HG03457 (cell line): ENCODE measurements at regions not wholly inside any gene's neighbourhood (a gene's known extent, or its start where the extent isn't known, plus 50 kb on each side); places are given as distances from the start of the nearest gene placed in this dataset.

Source experiments
- ATAC-seq: cut with Tn5 transposase; IDR thresholded peaks from one replicate; pipeline ENCODE4 v1.9.1; 2021; ENCODE audit warnings: moderate number of reproducible peaks; ENCODE audit not compliant: unreplicated experiment

DNA sequence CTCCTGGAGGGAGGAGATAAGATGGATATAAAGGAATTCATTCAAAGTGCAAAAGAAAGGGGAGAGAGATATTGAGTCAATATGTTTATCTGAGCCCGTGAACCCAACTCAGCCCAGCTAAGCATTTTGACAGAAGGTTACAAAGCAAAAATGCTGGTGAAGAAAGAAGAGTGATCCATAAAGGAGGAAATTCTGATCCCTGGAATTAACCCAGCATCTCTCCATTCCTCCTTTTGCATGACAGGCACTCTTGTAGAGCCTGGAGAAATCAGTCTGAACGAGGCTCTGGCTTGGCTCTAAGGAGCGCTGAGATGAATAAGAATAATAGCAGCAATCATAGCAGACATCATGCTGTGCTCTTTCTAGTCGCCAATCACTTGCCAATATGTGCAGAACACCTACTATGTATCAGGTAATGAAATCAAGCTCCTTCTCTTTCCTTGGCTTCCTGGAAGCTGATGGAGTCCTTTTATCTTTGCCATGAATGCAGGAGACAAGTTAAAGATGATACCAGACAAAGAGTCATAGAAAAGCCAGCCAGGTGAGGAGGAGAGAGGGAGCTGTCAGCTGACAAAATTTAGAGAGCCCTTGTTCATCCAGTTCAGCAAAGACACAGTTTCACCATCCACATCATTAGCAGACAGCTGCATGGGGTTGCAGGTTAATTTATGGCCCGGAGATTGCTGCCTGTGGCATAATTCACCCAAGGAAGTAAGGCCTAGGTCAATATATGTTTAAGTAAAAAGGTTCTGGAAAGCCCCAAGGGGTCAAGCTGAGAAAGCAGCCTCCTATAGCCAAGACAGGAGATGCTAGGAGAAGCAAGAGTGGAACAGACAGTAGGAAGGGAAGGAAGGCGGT, 476.5 kb upstream of the TBX3 start:
- no peak for ATAC-seq

DNA sequence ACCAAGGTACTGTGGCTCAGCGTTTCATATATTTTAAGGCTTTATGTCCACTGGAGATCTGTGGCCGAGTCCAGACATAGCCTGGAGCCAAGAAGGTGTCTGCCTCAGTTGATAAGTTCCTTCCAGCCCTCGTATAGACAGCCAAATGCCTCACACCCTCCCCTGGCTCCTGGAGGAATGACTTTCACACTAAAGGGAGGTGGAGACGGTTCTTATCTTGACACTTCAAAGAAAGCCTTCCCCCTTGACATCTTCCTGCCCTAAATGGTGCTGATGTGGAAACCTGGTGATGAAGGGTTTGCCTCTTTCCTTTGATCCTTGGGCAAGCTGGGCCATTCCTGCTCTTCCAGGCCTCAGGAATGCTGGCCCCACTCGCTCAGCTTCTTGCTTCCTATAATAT, 474.8 kb upstream of the TBX3 start:
- ATAC-seq: no peak

DNA sequence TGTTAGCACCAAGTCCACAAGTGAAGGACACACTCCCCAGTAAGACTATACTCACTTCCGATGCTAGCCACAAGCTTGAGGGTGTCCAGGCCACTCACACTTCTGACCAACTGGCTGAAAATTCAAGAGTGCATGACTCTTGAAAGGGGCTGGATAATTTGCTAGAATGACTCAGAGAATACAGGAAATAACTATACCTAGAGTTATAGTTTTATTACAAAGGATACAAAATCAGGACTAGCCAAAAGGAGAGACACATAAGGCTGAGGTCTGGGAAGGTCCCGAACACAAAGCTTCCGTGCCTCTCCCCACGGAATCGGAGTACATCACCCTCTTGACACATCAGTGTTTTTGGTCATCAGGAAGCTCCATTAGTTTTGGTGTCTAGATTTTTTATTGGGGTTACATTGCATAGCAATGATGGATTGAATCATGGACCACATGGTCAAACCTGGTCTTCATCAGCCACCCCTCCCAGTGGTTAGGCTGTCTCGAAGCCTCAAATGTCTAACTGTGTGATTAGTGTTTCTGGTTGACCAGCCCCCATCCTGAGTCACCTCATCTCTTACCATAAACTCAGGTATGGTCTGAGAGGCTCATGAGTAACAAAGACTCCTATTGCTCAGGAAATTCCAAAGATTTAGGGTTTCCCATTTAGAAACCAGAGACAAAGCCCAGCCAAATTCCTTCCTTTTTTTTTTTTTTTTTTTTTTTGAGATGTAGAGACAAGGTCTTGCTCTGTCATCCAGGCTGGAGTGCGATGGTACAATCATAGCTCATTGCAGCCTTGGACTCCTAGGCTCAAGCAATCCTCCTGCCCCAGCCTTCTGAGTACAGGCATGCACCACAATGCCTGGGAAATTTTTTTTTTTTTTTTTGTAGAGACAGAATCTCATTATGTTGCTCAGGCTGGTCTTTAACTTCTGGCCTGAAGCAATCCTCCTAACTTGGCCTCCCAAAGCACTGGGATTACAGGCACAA, 472.0 kb upstream of the TBX3 start:
- no peak for ATAC-seq

DNA sequence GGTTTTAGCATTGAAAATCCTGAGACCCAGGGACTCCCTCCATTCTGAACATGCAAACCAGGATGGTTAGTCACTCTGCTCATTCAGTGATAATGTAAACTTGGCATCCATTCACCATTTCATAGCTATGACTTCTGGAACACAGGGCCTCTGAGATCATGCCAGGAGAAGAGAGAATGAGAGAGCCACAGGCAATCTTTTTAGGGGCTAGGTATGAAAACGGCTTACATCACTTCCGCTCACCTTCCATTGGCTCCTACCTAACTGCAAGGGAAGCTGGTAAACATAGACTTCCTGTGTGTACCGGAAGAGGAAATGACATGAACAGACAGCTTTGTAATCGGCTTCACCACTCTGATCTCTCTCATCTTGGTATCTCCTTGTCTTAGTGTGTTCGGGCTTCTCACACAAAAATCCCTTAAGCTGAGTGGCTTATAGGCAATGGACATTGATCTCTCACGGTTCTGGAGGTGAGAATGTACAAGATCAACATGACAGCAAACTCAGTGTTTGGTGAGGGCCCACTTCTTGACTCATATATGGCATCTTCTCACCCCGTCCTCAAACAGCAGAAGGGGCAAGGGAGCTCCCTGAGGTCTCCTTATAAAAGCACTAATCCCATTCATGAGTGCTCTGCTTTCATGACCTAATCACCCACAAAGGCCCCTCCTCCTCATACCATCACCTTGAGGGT, 465.9 kb upstream of the TBX3 start:
- ATAC-seq: no peak

DNA sequence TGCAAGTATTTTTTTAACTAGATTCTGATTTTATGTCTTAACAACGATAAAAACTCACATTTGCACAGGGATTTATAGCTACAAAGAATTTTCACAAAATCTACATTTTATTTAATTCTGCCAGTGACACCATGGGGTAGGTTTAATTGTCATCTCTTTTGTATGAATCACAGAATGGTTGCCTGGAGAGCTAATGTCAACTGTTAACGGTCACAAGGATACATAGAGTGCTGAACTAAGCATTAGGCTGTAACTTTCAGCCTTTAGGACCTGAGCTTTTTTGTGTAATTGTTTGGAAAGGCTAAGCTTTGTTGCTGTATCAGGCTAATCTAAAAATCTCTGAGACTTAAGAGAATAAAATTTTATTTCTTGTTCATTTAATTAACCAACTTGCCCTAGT, 465.3 kb upstream of the TBX3 start:
- no peak for ATAC-seq

DNA sequence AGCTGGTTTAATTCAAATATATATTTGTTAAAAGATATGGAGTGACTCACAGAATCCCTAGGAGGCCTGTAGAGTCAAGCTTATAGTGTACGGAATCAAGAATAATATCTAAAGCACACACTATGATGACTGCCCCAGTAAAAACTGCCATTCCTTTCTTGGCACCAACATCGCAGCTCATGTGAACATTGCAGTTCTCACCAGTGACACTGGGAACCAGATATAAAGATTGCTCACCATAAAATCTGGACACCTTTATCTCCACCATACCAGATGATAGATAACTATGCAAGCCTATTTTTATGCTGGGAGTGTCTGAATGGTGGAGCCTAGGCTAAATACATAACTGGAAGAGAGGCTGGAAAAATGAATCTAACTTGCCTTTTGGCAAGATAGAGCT, 463.9 kb upstream of the TBX3 start:
- ATAC-seq: no peak

DNA sequence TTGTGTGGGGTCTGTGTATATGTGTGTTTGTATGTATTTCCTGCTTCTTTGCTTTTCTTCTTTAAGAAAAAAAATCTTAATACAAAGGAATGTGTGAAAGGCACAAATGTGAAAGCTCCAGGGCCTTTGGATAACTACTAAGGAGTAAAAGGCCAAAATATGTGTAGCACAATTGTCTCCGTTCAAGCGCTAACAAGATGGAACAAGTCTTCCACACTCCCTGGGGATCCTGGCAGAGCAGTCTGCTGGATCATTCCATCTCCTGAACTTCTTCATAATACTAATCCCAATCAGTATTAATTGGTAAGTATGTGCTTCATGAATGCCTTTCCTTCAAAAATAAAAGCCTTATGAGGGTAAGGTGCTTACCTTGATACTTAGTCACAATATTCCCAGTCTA, 462.5 kb upstream of the TBX3 start:
- ATAC-seq: no peak

DNA sequence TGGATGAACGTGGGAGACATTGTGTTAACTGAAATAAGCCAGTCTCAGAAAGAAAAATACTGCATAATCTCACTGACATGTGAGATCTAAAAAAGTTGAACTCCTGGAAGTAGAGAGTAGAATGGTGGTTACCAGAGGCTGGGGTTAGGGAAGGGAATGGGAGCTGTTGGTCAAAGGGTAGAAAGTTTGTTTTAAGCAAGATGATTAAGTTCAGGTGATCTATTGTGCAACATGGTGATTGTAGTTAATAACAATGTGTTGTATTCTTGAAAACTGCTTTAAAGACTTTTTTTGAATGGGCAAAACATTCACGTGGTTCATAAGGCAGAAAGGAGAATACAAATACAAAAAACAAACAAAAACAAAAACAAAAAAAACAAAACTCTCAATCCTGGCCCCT, 460.4 kb upstream of the TBX3 start:
- ATAC-seq: no peak

DNA sequence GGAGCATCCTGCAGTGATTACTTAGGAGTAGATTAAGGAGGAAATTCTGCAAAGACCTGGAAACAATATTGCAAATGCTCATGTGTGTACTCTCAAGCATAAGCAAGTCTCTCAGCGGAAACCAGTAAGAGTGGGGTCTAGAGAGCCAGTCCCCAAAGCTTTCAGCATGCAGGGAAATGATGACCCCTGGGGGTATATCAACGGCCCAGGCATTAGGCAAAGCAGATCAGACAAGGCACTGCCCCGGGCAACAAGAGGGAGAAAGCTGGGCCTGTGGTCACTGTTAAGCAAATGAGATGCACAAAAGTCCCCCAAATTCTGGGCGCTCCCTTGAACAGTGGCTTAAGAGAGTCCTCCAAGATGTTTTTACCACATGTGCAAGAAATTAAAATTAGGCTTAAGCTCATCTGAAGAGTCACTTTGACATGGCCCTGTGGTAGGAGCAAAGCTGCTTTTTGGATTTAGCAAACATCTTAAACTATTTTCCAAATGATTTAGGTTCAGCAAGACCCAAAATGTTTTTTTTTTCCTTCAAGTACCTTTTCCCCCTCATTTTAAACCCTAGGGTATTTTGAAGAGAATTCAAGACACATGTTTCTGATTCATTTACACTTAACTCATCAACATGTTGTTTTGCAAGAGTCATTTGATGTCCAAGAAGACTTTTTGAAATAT, 457.1 kb upstream of the TBX3 start:
- no peak for ATAC-seq

DNA sequence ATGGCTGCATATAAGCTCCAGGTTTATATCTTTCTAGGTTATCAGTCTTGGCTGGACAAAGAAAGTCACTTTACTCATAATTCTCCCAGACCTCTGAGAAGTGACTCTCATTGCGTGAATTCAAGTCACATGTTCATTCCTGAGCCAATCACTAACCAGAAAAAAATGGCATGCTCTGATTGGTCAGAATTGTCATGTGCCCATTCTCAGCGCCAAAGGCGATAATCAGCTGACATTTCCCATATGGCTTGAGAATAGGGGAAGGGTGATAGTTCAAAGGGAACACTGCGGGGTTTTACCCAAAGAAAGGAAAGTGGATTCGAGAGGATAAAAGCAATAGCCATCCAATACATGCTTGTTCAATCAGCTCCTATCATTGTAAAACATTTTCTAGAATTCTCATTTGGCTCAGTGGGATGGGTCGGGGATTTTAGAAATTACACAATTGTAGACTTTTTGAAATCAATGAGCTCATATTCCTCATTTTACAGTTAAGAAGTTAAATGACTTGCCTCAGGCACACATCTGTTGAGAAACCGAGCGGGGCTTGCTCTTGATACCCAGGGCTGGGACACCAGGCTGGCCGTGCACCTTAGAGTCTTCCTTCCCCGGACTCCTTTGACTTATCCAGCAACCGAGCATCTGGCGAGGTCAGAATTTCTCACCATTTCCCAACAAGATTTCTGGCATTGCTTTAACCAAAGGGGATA, 454.0 kb upstream of the TBX3 start:
- no peak for ATAC-seq

DNA sequence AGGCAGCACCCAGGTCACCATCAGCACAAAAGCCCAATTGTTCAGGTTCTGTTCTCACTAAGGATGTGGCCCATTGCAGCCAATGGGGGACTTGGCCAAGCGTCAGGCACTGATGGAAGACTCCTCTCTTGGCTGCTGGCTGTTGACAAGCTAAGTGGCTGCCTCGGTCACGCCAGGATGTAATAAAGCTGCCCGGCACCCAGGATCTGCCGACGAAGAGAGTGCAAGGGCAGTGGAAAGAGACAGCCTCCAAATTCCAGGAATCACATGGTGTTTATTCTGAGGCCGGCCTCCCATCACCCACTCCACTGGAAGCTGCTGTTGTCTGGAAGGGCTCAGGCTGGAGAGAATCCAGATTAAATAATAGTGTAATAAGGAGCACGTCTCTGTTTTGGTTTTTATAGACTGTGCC, 451.8 kb upstream of the TBX3 start:
- ATAC-seq: no peak

DNA sequence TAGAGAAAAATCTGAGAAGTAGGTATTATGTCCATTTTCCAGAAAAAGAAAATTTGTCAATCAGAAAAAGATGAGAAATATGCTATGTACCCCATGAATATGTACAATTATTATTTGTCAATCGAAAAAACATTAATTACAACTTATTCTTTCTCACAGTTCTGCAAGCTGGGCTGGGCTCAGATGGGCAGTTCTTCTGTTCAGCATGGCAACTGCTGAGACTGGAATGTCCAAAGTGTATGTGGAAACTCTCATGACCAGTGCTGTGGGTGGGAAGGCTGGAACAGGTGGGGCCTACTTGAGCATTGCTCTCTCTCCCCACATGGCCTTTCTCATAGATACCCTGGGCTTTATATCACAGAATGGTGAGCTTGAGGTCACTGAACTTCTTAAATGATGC, 450.3 kb upstream of the TBX3 start:
- no peak for ATAC-seq

DNA sequence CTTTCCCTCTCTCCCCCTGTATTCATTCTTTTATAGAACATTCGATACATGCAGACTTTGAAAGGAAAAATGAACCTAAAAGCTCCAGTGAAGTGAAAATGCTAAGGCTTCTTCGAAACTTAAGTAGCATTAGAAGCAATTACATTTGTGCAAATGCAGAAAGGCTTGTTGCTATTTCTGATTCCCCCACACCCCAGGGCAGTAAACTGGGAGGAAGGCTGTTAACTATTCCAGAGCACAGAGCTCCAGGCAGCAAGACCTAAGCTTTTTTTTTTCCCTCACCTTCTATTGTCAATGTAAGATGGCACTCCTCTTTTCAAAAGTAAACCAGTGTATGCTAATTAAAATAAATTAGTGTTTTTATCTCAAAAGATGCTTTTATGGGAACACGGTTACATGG, 448.9 kb upstream of the TBX3 start:
- no peak for ATAC-seq

DNA sequence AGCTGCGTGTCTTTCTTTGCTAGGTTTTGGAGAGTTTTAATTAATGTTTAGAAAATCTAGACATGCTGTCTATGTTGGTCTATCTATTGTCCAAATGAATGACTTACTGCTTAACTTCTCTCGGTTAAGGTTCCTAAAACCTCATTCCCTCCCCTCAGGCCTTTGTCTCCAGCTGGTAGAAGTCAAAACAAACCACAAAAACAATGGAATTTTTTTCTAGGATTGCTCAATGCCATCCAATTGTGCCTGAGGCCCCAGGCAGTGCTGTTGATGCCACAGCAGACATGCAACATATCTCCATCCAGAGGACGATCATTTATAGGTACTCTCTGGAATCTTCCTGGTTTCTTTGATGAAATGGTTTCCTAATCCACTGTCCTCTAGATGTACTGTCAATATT, 448.2 kb upstream of the TBX3 start:
- no peak for ATAC-seq

DNA sequence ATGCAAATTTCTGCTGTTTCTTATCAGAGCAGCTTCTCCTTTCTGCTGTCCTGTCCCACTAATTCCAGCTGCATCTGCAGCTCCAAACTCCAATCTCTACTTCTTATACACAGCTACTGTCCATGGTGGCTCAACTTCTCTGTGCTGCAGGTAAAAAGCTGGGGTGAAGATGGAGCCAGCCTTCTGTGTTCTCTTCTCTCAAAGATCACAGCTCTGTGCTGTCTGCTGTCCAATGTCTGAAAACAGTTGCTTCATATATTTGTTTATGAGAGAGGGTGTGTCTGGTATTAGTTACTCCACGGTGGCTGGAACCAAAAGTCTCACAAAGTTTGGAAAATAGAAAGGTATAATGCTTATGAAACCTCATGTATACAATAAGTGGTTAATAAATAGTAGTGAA, 445.8 kb upstream of the TBX3 start:
- ATAC-seq: no peak

DNA sequence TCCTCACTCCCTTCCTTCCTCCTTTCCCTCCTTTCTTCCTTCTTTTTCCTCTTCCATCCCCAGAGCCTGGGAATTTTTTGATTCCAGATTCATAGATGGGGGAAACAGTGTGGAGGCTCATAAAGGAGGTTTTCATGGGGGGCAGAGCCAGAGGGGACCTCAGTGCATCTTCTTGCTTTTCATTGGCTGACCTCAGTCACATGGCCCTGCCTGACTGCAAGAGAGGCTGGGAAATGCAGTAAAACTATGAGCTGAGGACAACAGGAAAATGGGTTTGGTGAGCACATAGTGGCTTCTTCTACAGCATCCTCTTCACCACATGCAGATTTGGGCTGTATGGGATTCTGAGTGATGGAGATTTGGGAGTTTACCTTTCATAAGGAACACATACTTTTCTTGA, 437.1 kb upstream of the TBX3 start:
- no peak for ATAC-seq

DNA sequence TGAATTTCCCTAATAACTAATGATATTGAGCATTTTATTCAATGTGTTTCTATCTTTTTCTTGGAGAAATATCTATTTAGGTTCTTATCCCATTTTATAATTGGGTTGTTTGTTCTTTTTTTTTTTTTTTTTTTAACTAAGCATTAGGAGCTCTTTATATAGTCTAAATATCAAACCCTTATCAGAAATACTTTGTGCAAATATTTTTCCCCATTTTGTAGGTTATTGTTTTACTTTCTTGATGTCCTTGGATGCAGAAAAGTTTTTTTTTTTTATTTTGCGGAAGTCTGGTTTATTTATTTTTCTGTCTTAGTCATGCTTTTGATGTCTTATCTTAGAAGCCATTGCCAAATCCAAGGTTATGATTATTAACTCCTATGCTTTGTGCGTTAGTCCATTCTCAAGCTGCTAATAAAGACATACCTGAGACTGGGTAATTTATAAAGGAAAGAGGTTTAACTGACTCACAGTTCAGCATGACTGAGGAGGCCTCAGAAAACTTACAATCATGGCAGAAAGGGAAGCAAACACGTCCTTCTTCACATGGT, 434.3 kb upstream of the TBX3 start:
- no peak for ATAC-seq

DNA sequence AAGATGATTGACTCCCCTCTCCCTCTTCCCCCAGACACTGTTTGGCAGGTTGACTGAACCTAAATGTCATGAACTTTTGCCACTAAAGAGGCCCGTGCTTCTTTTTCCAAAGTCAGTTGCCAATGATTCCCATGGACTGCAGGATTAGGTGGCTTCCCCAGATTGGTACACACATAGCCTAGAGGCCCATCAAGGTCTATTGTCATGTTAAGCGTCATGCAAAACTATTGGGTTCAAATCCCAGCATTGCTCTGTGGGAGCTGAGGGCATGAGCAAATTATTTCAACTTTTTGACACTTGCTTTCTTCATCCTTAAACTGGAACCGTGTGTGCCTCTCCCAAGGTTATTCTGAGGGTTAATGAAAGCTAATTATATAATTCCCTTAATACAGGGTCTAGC, 430.2 kb upstream of the TBX3 start:
- no peak for ATAC-seq

DNA sequence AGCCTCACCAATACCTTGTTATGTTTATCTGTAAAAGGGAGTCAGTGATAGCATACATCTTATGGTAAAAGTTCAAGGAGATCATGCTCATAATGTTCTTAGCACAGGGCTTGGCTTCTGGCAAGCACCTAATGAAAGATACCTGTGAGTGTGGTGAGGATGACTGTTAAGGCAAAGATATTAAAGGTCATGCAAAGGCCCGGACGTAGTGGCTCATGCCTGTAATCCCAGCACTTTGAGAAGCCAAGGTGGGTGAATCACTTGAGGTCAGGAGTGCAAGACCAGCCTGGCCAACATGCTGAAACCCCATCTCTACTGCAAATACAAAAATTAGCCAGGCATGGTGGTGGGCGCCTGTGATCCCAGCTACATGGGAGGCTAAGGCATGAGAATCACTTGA, 425.9 kb upstream of the TBX3 start:
- no peak for ATAC-seq
